SK-N-SH treated with all-trans-retinoic acid at 6 μM for 48 hours (cell line): ENCODE measurements at regions not wholly inside any gene's neighbourhood (a gene's known extent, or its start where the extent isn't known, plus 50 kb on each side); places are given as distances from the start of the nearest gene placed in this dataset.

Experiments
- ATAC-seq: fragments of 200-7000 bp; cut with Tn5 transposase; 3 replicates; pipeline ENCODE4 v1.9.1; 2020; ENCODE audit warnings: mild to moderate bottlenecking, moderate library complexity
- ARNTL ChIP-seq: fragments of 450-650 bp; formaldehyde crosslinking; IDR thresholded peaks from 2 replicates; pipeline ENCODE4 v1.5.0; 2020; ENCODE audit warnings: low read depth, mild to moderate bottlenecking, moderate library complexity, borderline replicate concordance
- BACH2 ChIP-seq: fragments of 250-450 bp; sonication (Bioruptor Pico); IDR thresholded peaks from 2 replicates; pipeline ENCODE4 v1.9.0; 2021; ENCODE audit warnings: mild to moderate bottlenecking, borderline replicate concordance
- CREB5 ChIP-seq: fragments of 250-450 bp; sonication (Bioruptor Pico); IDR thresholded peaks from 2 replicates; pipeline ENCODE4 v1.5.1; 2020; ENCODE audit warnings: low read depth, mild to moderate bottlenecking, moderate library complexity
- CSDC2 ChIP-seq: fragments of 250-450 bp; sonication (Bioruptor Pico); IDR thresholded peaks from 2 replicates; pipeline ENCODE4 v1.5.0; 2020; ENCODE audit warnings: mild to moderate bottlenecking, moderate library complexity
- CSRNP3 ChIP-seq: fragments of 250-450 bp; sonication (Bioruptor Pico); IDR thresholded peaks from 2 replicates; pipeline ENCODE4 v1.5.1; 2021; ENCODE audit warnings: mild to moderate bottlenecking, moderate library complexity
- ESRRG ChIP-seq: fragments of 250-450 bp; sonication (Bioruptor Pico); IDR thresholded peaks from 2 replicates; pipeline ENCODE4 v1.6.1; 2021; ENCODE audit warnings: mild to moderate bottlenecking
- GLIS3 ChIP-seq: fragments of 250-450 bp; sonication (Bioruptor Pico); IDR thresholded peaks from 2 replicates; pipeline ENCODE4 v1.5.0; 2020; ENCODE audit warnings: mild to moderate bottlenecking, moderate library complexity
- ISL1 ChIP-seq: fragments of 250-450 bp; sonication (Bioruptor Pico); IDR thresholded peaks from 2 replicates; pipeline ENCODE4 v2.1.2; 2022; ENCODE audit warnings: mild to moderate bottlenecking, moderate library complexity
- OSR1 ChIP-seq: fragments of 250-450 bp; sonication (Bioruptor Pico); IDR thresholded peaks from 2 replicates; pipeline ENCODE4 v1.8.0; 2022; ENCODE audit warnings: moderate library complexity, mild to moderate bottlenecking, inconsistent platforms
- PATZ1 ChIP-seq: fragments of 250-450 bp; sonication (Bioruptor Pico); IDR thresholded peaks from 2 replicates; pipeline ENCODE4 v1.8.0; 2020; ENCODE audit warnings: mild to moderate bottlenecking, moderate library complexity, borderline replicate concordance
- POU6F1 ChIP-seq: fragments of 250-450 bp; sonication (Bioruptor Pico); IDR thresholded peaks from 2 replicates; pipeline ENCODE4 v1.8.0; 2021; ENCODE audit warnings: low read depth, mild to moderate bottlenecking, moderate library complexity, borderline replicate concordance
- PPARA ChIP-seq: fragments of 250-450 bp; sonication (Bioruptor Pico); IDR thresholded peaks from 2 replicates; pipeline ENCODE4 v1.5.0; 2020; ENCODE audit warnings: mild to moderate bottlenecking, borderline replicate concordance
- RARB ChIP-seq: fragments of 250-450 bp; sonication (Bioruptor Pico); IDR thresholded peaks from 2 replicates; pipeline ENCODE4 v1.8.0; 2021; ENCODE audit warnings: mild to moderate bottlenecking, moderate library complexity
- SNAI2 ChIP-seq: fragments of 250-450 bp; sonication (Bioruptor Pico); IDR thresholded peaks from 2 replicates; pipeline ENCODE4 v1.5.0; 2020; ENCODE audit warnings: mild to moderate bottlenecking, moderate library complexity
- TCF4 ChIP-seq: fragments of 250-450 bp; sonication (Bioruptor Pico); IDR thresholded peaks from 2 replicates; pipeline ENCODE4 v1.8.0; 2021; ENCODE audit warnings: mild to moderate bottlenecking, moderate library complexity, borderline replicate concordance
- TOX ChIP-seq: fragments of 250-450 bp; sonication (Bioruptor Pico); IDR thresholded peaks from 2 replicates; pipeline ENCODE4 v1.8.0; 2021; ENCODE audit warnings: mild to moderate bottlenecking, moderate library complexity, borderline replicate concordance
- TSHZ2 ChIP-seq: fragments of 250-450 bp; sonication (Bioruptor Pico); IDR thresholded peaks from 2 replicates; pipeline ENCODE4 v1.5.0; 2020; ENCODE audit warnings: mild to moderate bottlenecking, moderate library complexity
- ZC3H10 ChIP-seq: fragments of 250-450 bp; sonication (Bioruptor Pico); IDR thresholded peaks from 2 replicates; pipeline ENCODE4 v1.5.1; 2021; ENCODE audit warnings: mild to moderate bottlenecking, moderate library complexity
- ZFP3 ChIP-seq: fragments of 250-450 bp; sonication (Bioruptor Pico); IDR thresholded peaks from 2 replicates; pipeline ENCODE4 v1.5.0; 2020; ENCODE audit warnings: mild to moderate bottlenecking, moderate library complexity
- ZFP30 ChIP-seq: fragments of 450-650 bp; formaldehyde crosslinking; IDR thresholded peaks from 2 replicates; pipeline ENCODE4 v1.5.0; 2022; ENCODE audit warnings: mild to moderate bottlenecking, moderate library complexity
- ZNF565 ChIP-seq: fragments of 450-650 bp; formaldehyde crosslinking; conservative IDR thresholded peaks from 2 replicates; pipeline ENCODE4 v1.5.0; 2020; ENCODE audit warnings: low read depth, mild to moderate bottlenecking, moderate library complexity
- ZNF70 ChIP-seq: fragments of 450-650 bp; formaldehyde crosslinking; IDR thresholded peaks from 2 replicates; pipeline ENCODE4 v1.5.0; 2020; ENCODE audit warnings: mild to moderate bottlenecking, moderate library complexity
- ZNF8 ChIP-seq: fragments of 450-650 bp; formaldehyde crosslinking; IDR thresholded peaks from 2 replicates; pipeline ENCODE4 v1.5.0; 2020; ENCODE audit warnings: mild to moderate bottlenecking, moderate library complexity

- no peak for TF ChIP-seq CSRNP3
- no peak for TF ChIP-seq ARNTL (CRISPR knock-in tag)
- no peak for TF ChIP-seq ZNF70 (CRISPR knock-in tag)
- TF ChIP-seq ZNF8 (CRISPR knock-in tag): no peak
- no peak for TF ChIP-seq ZC3H10 (CRISPR knock-in tag)
- no peak for TF ChIP-seq ZFP3
- no peak for TF ChIP-seq RARB (CRISPR knock-in tag)
- no peak for TF ChIP-seq TSHZ2
- no peak for TF ChIP-seq CREB5 (CRISPR knock-in tag)
- TF ChIP-seq POU6F1 (CRISPR knock-in tag): no peak
- no peak for TF ChIP-seq TOX (CRISPR knock-in tag)
- TF ChIP-seq PPARA (CRISPR knock-in tag): no peak
- no peak for TF ChIP-seq ESRRG (CRISPR knock-in tag)
- TF ChIP-seq ZFP30 (CRISPR knock-in tag): no peak
- TF ChIP-seq CSDC2 (CRISPR knock-in tag): no peak
- no peak for TF ChIP-seq TCF4 (CRISPR knock-in tag)
- TF ChIP-seq, all 23 proteins: peak for 0
- ATAC-seq: no peak
These were observed 158.4 kb downstream of the PTCHD4 start for GRCh38 chr6:47952640-47953039.

GRCh38 chr6:47944846-47945245 is 163.0 kb downstream of the OPN5 start:
- no peak for ATAC-seq
- TF ChIP-seq PPARA (CRISPR knock-in tag) (no peak), SNAI2 (no peak), ZFP3 (no peak)
- TF ChIP-seq, all 23 proteins: peak for 0

GRCh38 chr6:47938405-47938804 is 156.6 kb downstream of the OPN5 start:
- TF ChIP-seq ZNF8 (CRISPR knock-in tag) (no peak), TOX (CRISPR knock-in tag) (no peak), RARB (CRISPR knock-in tag) (no peak), BACH2 (CRISPR knock-in tag) (no peak), ZFP3 (no peak), GLIS3 (CRISPR knock-in tag) (no peak), CSRNP3 (no peak), TCF4 (CRISPR knock-in tag) (no peak), CSDC2 (CRISPR knock-in tag) (no peak), POU6F1 (CRISPR knock-in tag) (no peak), SNAI2 (no peak), CREB5 (CRISPR knock-in tag) (no peak), OSR1 (CRISPR knock-in tag) (no peak), PATZ1 (CRISPR knock-in tag) (no peak), ZFP30 (CRISPR knock-in tag) (no peak), ARNTL (CRISPR knock-in tag) (no peak), ESRRG (CRISPR knock-in tag) (no peak), PPARA (CRISPR knock-in tag) (no peak), ISL1 (CRISPR knock-in tag) (no peak), ZNF565 (no peak)
- no peak for ATAC-seq
